ENCODE measurements at regions not wholly inside any gene's neighbourhood (a gene's known extent, or its start where the extent isn't known, plus 50 kb on each side); places are given as distances from the start of the nearest gene placed in this dataset.

DNA sequence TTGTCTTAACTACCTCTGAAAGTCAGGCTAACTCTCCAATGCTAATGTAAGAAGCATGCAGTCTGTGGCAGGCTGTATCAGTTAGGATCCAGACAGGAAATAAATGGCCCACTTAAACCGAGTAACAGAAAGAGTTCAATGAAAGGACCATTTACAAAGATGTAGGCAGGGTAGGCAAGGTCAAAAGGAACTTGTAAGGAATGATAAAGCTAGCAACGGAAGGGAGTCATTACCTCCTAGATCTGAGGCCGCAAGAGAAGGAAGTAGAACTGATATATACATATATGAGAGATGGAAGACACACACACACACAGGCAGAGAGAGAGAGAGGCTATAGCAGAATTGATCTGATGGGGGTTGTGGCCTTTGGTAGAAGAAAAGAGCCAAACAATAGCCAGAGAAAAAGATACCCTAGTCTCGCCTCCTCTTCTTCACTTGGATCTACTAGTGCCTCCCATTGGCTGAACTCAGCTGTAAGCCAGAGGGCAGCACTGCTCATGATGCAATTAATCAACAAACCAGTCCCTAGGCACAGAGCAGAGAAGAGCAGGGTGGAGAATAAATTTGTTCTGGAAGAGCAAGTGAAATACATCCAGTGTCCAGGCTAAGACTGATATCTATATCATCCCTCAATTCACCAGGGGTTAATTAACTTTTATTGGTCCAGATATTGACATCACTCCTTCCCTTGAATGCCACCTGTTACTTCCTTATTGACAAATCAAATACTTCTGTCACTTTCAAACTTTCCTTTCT, 91.2 kb downstream of the LSMEM1 start:
- TF ChIP-seq, protein P1, sequence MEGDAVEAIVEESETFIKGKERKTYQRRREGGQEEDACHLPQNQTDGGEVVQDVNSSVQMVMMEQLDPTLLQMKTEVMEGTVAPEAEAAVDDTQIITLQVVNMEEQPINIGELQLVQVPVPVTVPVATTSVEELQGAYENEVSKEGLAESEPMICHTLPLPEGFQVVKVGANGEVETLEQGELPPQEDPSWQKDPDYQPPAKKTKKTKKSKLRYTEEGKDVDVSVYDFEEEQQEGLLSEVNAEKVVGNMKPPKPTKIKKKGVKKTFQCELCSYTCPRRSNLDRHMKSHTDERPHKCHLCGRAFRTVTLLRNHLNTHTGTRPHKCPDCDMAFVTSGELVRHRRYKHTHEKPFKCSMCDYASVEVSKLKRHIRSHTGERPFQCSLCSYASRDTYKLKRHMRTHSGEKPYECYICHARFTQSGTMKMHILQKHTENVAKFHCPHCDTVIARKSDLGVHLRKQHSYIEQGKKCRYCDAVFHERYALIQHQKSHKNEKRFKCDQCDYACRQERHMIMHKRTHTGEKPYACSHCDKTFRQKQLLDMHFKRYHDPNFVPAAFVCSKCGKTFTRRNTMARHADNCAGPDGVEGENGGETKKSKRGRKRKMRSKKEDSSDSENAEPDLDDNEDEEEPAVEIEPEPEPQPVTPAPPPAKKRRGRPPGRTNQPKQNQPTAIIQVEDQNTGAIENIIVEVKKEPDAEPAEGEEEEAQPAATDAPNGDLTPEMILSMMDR (conservative IDR thresholded peaks at IDR 0.05 in 1 of 2, IDR thresholded peaks at IDR 0.05 in 1 of 2; ENCODE audit: low read depth in 1 of 2, low read length in 2 of 2): no peak
- TF ChIP-seq EZH2 (IDR thresholded peaks at IDR 0.05; ENCODE audit: low read length, missing control alignments): no peak

Data from fibroblast of lung (primary cell).